Activated T-helper 17 cell treated with anti-CD3 and anti-CD28 coated beads, Interleukin-2, amount 50 U/mL, for 72 hours (primary cell): ENCODE measurements at regions not wholly inside any gene's neighbourhood (a gene's known extent, or its start where the extent isn't known, plus 50 kb on each side); places are given as distances from the start of the nearest gene placed in this dataset.
A peak's percentile ranks its signal among the peaks of the same experiment; 100 is the strongest.

Source experiments
- ATAC-seq: fragments of 150-1000 bp; cut with Tn5 transposase; replicated peaks from 2 replicates; pipeline ENCODE4 v1.10.0; 2021; ENCODE audit warnings: mild to moderate bottlenecking, moderate library complexity
- H3K27ac Mint-ChIP-seq: one replicate; pipeline ENCODE4 v1.8.0; 2022; ENCODE audit warnings: mixed read lengths
- H3K27me3 Mint-ChIP-seq: one replicate; pipeline ENCODE4 v1.8.0; 2022; ENCODE audit warnings: mixed read lengths
- H3K36me3 Mint-ChIP-seq: one replicate; pipeline ENCODE4 v1.8.0; 2022; ENCODE audit warnings: low read depth, mild to moderate bottlenecking, mixed read lengths
- H3K4me1 Mint-ChIP-seq: one replicate; pipeline ENCODE4 v1.8.0; 2022; ENCODE audit warnings: mixed read lengths
- H3K4me3 Mint-ChIP-seq: one replicate; pipeline ENCODE4 v1.8.0; 2022; ENCODE audit warnings: mild to moderate bottlenecking, mixed read lengths
- H3K9me3 Mint-ChIP-seq: one replicate; pipeline ENCODE4 v1.8.0; 2022; ENCODE audit warnings: mixed read lengths

GRCh38 chr12:4850857-4851380 lies 58.8 kb upstream of the KCNA1 start:
- no peak for ATAC-seq
- Mint-ChIP-seq H3K4me1 (no peaks in the 10 kb centered on the region), H3K9me3 (no peaks in the 10 kb centered on the region), H3K4me3 (no peak overlapping the region), H3K27ac (no peak overlapping the region), H3K36me3 (no peaks in the 10 kb centered on the region), H3K27me3 (peaks cover 4% of the 10 kb centered on the region)

GRCh38 chr12:4852308-4852707 lies 57.4 kb upstream of the KCNA1 start:
- no peaks in the 10 kb centered on the region for H3K36me3 Mint-ChIP-seq
- no peaks in the 10 kb centered on the region for H3K9me3 Mint-ChIP-seq
- no peak for ATAC-seq
- H3K4me1 Mint-ChIP-seq: no peaks in the 10 kb centered on the region
- H3K4me3 Mint-ChIP-seq: no peak overlapping the region
- H3K27ac Mint-ChIP-seq: no peak overlapping the region
- peaks cover 1% of the 10 kb centered on the region for H3K27me3 Mint-ChIP-seq

GRCh38 chr12:4852911-4853310 lies 56.8 kb upstream of the KCNA1 start:
- Mint-ChIP-seq H3K4me1 (peaks cover 5% of the 10 kb centered on the region), H3K9me3 (no peaks in the 10 kb centered on the region), H3K36me3 (no peaks in the 10 kb centered on the region), H3K4me3 (no peak overlapping the region), H3K27ac (no peak overlapping the region), H3K27me3 (peaks cover 4% of the 10 kb centered on the region)
- no peak for ATAC-seq

GRCh38 chr12:4855121-4855924 lies 54.4 kb upstream of the KCNA1 start:
- no peak overlapping the region for H3K27ac Mint-ChIP-seq
- peaks cover 6% of the 10 kb centered on the region for H3K4me1 Mint-ChIP-seq
- H3K27me3 Mint-ChIP-seq: peaks cover 14% of the 10 kb centered on the region
- peak; percentile 71 for ATAC-seq
- H3K4me3 Mint-ChIP-seq: no peak overlapping the region
- no peaks in the 10 kb centered on the region for H3K36me3 Mint-ChIP-seq
- no peaks in the 10 kb centered on the region for H3K9me3 Mint-ChIP-seq

GRCh38 chr12:4856596-4856995 lies 53.1 kb upstream of the KCNA1 start:
- H3K27me3 Mint-ChIP-seq: peaks cover 14% of the 10 kb centered on the region
- H3K36me3 Mint-ChIP-seq: no peaks in the 10 kb centered on the region
- no peak for ATAC-seq
- H3K27ac Mint-ChIP-seq: no peak overlapping the region
- no peak overlapping the region for H3K4me3 Mint-ChIP-seq
- no peaks in the 10 kb centered on the region for H3K9me3 Mint-ChIP-seq
- H3K4me1 Mint-ChIP-seq: peaks cover 6% of the 10 kb centered on the region

- peaks cover 6% of the 10 kb centered on the region for H3K4me1 Mint-ChIP-seq
- peak; percentile 83 for ATAC-seq
- peaks cover 14% of the 10 kb centered on the region for H3K27me3 Mint-ChIP-seq
- no peaks in the 10 kb centered on the region for H3K9me3 Mint-ChIP-seq
- no peak overlapping the region for H3K27ac Mint-ChIP-seq
- no peaks in the 10 kb centered on the region for H3K36me3 Mint-ChIP-seq
- H3K4me3 Mint-ChIP-seq: peak overlapping the region; percentile 71
These were observed 52.0 kb upstream of the KCNA1 start for GRCh38 chr12:4857472-4858291.

- Mint-ChIP-seq H3K27ac (no peak overlapping the region), H3K27me3 (peaks cover 17% of the 10 kb centered on the region), H3K4me1 (peaks cover 6% of the 10 kb centered on the region), H3K36me3 (no peaks in the 10 kb centered on the region), H3K9me3 (no peaks in the 10 kb centered on the region), H3K4me3 (peak overlapping the region; percentile 71)
- ATAC-seq: no peak
These were observed 51.3 kb upstream of the KCNA1 start for GRCh38 chr12:4858386-4858785.

GRCh38 chr12:4859478-4860210 lies 50.1 kb upstream of the KCNA1 start:
- ATAC-seq: no peak
- peaks cover 25% of the 10 kb centered on the region for H3K27me3 Mint-ChIP-seq
- peaks cover 6% of the 10 kb centered on the region for H3K4me1 Mint-ChIP-seq
- H3K4me3 Mint-ChIP-seq: no peak overlapping the region
- no peaks in the 10 kb centered on the region for H3K9me3 Mint-ChIP-seq
- no peak overlapping the region for H3K27ac Mint-ChIP-seq
- H3K36me3 Mint-ChIP-seq: no peaks in the 10 kb centered on the region
